Stimulated activated CD8-positive, alpha-beta memory T cell treated with anti-CD3 and anti-CD28 coated beads, Interleukin-4, amount 100 ng/mL, for 4 hours (primary cell): ENCODE measurements at regions not wholly inside any gene's neighbourhood (a gene's known extent, or its start where the extent isn't known, plus 50 kb on each side); places are given as distances from the start of the nearest gene placed in this dataset.

ENCODE experiments used
- DNase-seq, 2 donors: peaks; one replicate each; pipeline ENCODE4 v3.0.0-alpha.2; 2020; ENCODE audit warnings: low read depth in 2 of 2, low spot score in 1 of 2

DNA sequence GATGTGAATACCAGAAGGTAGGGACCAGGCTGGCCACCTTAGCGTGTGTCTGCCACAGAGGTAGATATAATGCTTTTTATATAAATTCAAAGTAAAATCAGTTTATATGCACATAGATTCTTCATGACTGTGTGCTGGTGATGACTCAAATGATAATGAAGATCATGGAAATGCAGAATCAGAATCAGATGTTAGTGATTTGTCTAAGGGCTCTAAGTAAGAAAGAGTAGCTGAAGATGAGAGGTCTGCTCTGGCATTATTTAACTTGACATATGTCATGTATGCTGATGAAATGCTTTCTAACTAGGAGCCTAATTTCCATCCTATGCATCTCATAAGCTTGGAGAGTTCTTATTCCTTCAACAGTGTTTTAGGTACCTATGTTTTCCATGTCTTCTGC lies 50.3 kb upstream of the DPH6 start:
- DNase-seq: no peak

- no peak for DNase-seq
These were observed 56.9 kb upstream of the DPH6 start for GRCh38 chr15:35602836-35603235.

- no peak for DNase-seq
These were observed 57.3 kb upstream of the DPH6 start for GRCh38 chr15:35603301-35603700.

GRCh38 chr15:35603856-35604255 lies 57.9 kb upstream of the DPH6 start:
- DNase-seq: no peak

GRCh38 chr15:35605764-35606449 lies 59.9 kb upstream of the DPH6 start:
- DNase-seq: no peak

- no peak for DNase-seq
These were observed 60.5 kb upstream of the DPH6 start for GRCh38 chr15:35606450-35606779.

DNA sequence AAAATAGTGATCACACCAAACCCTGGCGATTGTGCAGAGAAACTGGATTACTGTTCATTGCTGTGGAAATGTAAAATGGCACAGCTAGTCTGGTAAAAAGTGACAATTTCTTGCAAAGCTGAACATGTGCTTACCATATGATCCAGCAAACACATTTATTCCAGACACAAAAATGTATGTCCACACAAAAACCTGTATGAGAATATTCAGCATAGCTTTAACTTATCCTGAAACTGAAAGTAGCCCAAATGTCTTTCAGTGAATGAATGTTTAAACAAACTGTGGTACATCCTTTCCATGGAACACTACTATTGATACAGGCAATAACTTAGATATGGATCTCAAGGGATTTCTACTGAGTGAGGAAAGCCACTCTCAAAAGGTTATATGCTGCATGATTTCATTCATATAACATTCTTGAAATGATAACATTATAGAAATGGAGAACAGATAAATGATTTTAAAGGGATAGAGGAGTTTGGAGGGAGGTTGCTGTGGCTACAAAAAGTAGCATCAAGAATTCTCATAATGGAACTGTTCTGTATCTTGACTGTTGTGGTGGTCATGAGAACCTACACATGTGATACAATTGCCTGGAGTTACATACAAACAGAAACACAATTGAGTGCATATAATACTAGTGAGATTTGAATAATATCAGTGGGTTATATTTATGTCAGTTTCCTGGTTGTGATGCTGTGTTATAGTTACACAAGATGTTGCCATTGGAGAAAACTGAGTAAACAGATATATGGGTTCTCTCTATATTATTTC lies 70.7 kb upstream of the DPH6 start:
- no peak for DNase-seq

DNA sequence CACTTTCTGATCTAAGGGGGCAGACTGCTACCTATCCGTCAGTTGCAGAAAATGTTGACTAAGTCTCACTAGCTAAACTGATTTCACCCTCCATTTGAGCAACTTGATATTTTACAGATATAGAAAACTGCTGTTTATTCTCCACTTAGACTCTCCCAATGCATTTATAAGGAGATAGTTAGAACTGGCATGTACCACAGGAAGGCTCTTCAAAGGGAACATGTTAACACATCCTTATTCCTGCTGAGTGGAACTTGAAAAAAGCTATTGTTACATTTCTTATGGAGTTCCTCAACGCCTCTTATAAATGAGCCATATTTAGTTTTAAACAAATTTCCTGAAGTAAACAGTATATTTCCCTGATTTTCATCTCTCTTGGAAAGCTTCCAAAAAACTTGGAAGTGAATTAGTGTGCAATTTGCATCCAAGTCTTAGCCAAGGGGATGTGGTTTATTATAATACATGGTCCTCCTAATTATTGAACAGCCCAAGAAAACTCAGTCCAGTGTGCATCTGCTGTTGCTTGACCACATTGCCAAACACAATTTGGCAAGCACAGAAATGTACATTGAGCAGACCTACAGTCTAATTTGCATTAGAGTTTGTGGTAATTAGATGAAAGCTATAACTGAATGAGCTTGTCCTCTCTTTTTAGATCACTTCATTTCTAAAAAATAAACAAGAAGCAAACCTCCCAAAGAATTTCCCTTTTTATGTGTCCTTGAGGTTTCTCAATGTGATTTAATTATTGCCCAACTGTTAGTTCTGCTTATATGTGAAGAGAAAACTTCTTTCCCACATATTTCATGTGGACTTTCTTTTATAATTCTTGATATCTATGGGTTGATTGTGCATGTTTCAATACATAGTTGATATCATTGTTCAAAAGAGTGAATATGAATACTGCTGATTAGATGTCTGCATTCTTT lies 72.6 kb upstream of the DPH6 start:
- no peak for DNase-seq

DNA sequence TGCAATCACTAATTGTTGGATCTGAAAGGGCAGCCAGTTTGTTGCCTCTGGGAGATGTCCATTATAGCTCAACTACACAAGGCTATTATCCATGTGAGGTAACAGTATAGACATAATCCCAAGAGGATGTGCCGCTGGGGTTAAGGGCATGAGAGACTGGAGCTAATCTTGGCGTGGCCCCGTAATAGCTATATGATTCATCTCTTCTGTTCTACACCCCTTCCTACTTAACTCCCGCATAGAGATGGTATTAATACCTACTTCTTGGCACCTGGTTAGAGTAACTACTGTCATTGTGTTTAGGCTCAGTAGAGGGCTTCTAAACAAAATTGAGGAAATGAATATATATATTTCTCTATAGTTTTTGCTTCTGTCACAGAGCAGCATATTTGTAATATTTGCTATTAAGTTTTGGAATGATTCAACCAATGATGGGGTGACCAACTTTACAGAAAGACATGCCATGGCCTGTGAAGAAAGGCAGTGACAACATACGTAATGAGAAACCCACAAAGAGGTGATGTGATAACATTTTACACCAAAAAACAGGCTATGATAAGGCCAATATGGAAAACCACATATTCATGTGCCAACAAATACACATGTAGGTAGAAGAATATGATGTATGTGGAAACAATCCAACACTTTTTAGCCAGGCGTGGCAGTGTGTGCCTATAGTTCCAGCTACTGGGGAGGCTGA lies 76.8 kb upstream of the DPH6 start:
- DNase-seq: no peak

DNA sequence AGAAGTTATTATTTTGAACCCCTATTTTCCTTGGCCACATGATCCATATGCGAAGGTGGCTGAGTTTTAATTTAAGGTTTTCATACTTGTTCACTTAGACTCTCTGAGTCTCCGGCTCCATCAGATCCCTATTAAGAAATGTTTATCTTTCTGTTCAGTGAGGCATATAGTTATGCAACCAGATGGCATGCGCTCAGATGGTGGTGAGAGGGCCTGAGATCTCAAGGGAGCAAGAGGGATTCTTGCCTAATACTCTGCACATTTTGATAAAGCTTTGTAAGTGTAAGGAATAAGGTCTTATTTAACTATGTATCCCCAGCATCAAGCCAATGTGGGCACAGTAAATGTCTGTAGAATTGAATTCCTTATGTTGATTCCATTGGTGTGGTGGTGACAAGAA lies 78.9 kb upstream of the DPH6 start:
- no peak for DNase-seq

- no peak for DNase-seq
These were observed 80.8 kb upstream of the DPH6 start for GRCh38 chr15:35626571-35627318.

DNA sequence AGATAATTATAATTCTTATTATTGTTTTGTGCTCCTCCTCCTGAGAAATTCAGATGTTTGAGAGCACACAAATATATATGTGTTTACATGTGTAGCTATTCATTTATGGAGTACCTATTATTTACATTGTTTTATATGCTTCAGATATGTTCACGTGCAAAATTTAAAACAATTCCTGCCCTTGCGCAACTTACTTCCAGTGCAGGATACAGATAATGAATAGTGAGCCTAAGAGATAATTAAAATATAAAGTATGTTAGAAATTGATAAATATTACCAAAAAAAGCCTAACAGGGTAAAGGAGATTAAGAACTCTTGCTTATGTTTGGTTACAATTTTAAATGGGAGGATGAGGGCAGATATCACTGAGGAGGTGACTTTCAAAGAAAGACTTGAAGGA lies 81.7 kb upstream of the DPH6 start:
- no peak for DNase-seq

DNA sequence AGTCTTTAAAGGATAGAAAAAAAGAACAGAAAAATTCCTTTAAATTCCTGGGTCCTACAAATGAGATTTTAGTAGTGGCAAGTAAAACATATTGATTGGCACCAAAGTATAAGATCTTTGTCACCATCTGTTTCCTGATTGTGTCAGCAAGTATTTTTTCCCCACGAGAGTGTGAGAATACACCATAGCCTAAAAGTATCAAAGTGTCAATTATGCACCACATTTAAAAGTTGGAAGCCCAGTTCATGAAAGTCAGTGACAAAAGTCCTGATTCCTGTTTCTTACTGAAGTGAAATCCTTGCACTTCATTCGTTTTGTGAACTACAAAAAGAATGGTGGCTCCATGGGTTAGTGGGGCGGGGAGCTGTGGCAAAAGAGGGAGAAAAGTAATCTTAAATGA lies 83.8 kb upstream of the DPH6 start:
- DNase-seq: no peak

- DNase-seq: no peak
These were observed 84.6 kb upstream of the DPH6 start for GRCh38 chr15:35630532-35630931.

DNA sequence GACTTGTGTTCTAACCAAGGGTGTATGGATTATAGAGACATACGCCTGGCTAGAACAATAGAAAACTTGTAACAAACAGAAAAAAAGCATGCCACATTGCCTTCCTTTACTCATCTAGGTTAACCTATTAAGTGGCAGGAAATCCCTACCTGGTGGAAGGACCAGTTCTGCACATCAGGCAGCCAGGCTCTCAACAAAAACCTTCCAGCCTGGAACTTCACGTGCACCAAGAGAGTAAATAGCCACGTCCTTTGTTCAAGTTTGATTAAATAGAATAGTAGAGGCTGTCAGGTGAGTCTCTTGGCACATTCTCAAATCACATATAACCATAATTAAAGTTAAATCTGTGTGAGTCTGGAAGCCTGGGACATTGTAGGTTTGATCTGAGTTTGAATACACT lies 85.0 kb upstream of the DPH6 start:
- no peak for DNase-seq

DNA sequence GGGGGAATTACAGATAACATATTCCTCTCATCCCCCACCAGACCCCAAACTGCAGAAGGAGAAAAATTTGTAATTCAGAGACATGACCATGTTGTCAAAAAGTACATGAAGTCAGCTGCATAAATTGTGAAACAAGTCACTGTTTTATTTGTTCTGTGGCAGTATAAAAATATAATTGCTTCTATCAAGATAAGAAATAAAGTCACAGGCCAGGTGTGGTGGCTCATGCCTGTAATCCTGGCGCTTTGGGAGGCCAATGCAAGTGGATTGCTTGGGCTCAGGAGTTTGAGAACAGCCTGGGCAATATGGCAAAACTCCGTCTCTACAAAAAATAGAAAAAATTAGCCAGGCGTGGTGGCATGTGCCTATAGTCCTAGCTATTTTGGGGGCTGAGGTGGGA lies 87.7 kb upstream of the DPH6 start:
- no peak for DNase-seq

GRCh38 chr15:35646790-35647189 lies 100.8 kb upstream of the DPH6 start:
- no peak for DNase-seq

GRCh38 chr15:35647303-35647702 lies 101.3 kb upstream of the DPH6 start:
- no peak for DNase-seq

GRCh38 chr15:35648941-35649340 lies 103.0 kb upstream of the DPH6 start:
- no peak for DNase-seq

GRCh38 chr15:35649575-35649974 lies 103.6 kb upstream of the DPH6 start:
- DNase-seq: no peak

DNA sequence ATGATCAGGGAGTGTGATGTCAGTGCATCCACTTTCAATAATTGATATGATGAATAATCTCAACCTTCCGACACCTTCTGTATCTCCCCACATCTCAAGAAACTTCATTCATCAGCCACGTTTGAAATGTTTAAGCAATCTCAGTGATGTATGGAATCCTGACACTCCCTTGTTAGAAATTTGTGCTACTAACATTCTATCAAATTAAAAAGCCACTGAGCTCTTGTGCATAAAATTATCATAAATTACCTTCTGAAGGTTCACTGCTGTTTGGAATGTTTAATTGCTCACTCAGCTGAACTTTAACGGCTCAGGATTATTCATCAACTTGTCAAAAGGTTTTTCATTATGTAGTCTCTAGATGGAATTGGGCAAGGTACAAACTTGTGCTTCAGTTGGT lies 108.4 kb upstream of the DPH6 start:
- DNase-seq: no peak
